Heart left ventricle (tissue), 13 donors: ENCODE measurements at regions not wholly inside any gene's neighbourhood (a gene's known extent, or its start where the extent isn't known, plus 50 kb on each side); places are given as distances from the start of the nearest gene placed in this dataset.

Source experiments
- CTCF ChIP-seq, 12 donors: fragments of 200-600 bp; sonication (generic) in 4 of 12; IDR thresholded peaks; one replicate each; pipeline versions ENCODE4 v1.5.0 to v1.8.0; 2018 to 2022; ENCODE audit warnings: antibody characterized with exemption in 12 of 12, mild to moderate bottlenecking in 5 of 12
- POLR2A ChIP-seq, 2 donors: fragments of 450-650 bp; IDR thresholded peaks; one replicate each; pipeline ENCODE4 v1.6.1; 2017; ENCODE audit warnings: antibody characterized with exemption in 2 of 2, mild to moderate bottlenecking in 2 of 2, moderate library complexity in 2 of 2
- donor health status: ischemic (EF 13 %, LVEDD 7.1; RV severe dilation, severe dysfunction).
- donor health status: DM: no; HTN: yes; CAD: no.
- donor health status: DM: no; HTN: no; CAD: no.
- donor health status: ischemic (EF 25% LVEDD 6.9; RV normal size, moderate dysfunction).
- donor health status: ischemic (EF 25% LVEDD 5.7; RV mildly dilated, moderate dysfunction).
- donor health status: ischemic (EF 35%, LVEDD 5.7; RV mildly dilated, moderate dysfunction).
- donor health status: nonischemic (EF 11% LVEDD 7.7; RV severe dilation, severe dysfunction).
- donor health status: DM: yes; HTN: yes; CAD: no.
- donor health status: PGD.
- donor health status: ischemic (EF 29% LVEDD 5.4; RV normal size, mild dysfunction).
- donor health status: nonischemic (EF 23%, LVEDD 6.1; RV moderate dilation, normal function).

- TF ChIP-seq CTCF (IDR thresholded peaks at IDR 0.05) (no peak), POLR2A (IDR thresholded peaks at IDR 0.05) (no peak)
Measured at GRCh38 chr2:67954093-67954748, 108.6 kb downstream of the C1D start.
